ENCODE measurements at regions not wholly inside any gene's neighbourhood (a gene's known extent, or its start where the extent isn't known, plus 50 kb on each side); places are given as distances from the start of the nearest gene placed in this dataset.

GRCh38 chr1:38609166-38610025 is 250.2 kb downstream of the RRAGC start:
- no peak overlapping the region for H3K4me3 ChIP-seq (ENCODE audit: low read depth, low read length)
- TF ChIP-seq, protein P1, sequence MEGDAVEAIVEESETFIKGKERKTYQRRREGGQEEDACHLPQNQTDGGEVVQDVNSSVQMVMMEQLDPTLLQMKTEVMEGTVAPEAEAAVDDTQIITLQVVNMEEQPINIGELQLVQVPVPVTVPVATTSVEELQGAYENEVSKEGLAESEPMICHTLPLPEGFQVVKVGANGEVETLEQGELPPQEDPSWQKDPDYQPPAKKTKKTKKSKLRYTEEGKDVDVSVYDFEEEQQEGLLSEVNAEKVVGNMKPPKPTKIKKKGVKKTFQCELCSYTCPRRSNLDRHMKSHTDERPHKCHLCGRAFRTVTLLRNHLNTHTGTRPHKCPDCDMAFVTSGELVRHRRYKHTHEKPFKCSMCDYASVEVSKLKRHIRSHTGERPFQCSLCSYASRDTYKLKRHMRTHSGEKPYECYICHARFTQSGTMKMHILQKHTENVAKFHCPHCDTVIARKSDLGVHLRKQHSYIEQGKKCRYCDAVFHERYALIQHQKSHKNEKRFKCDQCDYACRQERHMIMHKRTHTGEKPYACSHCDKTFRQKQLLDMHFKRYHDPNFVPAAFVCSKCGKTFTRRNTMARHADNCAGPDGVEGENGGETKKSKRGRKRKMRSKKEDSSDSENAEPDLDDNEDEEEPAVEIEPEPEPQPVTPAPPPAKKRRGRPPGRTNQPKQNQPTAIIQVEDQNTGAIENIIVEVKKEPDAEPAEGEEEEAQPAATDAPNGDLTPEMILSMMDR (IDR thresholded peaks at IDR 0.05; ENCODE audit: insufficient read depth, low read depth, low read length, missing control alignments), result no peak
- DNase-seq (ENCODE audit: low read depth), result no peak

DNA sequence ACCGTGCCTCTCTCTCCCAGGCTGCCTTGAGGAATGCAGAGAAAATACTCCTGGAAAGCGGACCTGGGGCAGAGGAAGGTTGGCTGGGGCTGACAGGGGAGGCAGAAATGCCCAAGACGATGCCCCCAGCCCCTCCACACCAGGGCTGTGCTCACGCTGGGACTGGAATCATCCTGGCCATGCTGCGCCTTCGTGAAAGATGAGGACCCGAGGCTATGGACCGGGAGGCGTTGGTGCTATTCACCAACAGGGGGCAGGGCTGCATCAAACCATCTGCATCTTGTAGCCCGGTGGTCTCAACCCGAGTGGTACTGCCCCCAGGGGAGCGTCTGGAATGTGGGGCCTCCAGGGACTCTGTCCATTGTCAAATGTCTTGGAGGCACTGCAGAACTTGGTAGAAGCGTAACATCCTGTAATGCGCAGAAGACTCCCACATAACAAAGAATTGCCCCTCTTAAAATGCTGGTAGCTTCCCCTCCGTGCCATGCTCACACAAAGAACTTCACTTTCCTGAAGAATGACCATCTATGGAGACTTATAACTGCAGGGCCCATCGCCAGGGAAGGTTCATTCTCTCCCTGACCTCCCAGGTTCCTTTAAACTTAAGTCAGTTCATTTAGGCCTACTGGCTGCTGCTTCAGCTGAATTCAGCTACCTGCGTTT is 251.2 kb downstream of the RRAGC start:
- peak; percentile 45 for DNase-seq (ENCODE audit: low read depth)
- TF ChIP-seq, protein P1 (IDR thresholded peaks at IDR 0.05; ENCODE audit: insufficient read depth, low read depth, low read length, missing control alignments), result peak; percentile 70
- no peak overlapping the region for H3K4me3 ChIP-seq (ENCODE audit: low read depth, low read length)

DNA sequence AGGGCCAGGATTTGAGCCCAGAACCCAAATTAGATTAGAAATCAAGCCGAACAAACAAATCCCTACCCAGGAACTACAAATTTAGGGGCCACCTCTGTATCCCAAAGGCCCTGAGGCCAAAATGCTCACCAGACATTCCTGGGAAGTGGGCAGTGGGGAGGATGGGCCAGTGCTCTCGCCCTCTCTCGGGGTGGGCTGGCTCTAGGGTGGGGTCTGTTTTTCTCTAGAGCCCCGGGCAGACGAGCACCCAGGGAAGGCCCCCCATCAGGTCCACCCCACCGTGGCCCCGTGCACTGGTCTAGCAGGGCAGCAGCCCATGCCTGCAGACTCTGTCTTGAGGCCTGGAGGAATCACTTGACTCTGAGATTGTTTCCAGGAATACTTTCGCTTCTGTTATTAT is 252.0 kb downstream of the RRAGC start:
- DNase-seq (ENCODE audit: low read depth), result no peak
- TF ChIP-seq, protein P1 (IDR thresholded peaks at IDR 0.05; ENCODE audit: insufficient read depth, low read depth, low read length, missing control alignments), result no peak
- H3K4me3 ChIP-seq (ENCODE audit: low read depth, low read length), result no peak overlapping the region

DNA sequence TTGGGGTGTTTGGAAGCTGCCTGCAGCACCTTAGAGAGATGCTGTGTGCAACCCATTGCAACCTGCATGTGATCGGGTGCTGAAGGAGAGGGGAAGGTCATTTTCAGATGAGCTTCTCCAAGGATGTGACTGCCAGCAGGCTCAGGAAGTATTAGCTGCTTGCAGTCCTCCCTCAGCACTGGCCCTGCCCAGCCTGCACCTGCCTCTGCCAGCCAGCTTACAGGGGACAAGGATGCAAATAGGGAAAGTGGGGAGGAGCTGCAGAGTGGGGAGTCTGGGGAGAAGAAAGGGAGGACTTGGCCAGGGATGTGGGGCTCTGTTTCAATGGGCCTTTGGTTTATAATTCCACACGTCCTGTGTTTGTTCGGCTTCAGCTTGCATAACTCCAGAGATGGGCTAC is 254.5 kb downstream of the RRAGC start:
- TF ChIP-seq, protein P1 (IDR thresholded peaks at IDR 0.05; ENCODE audit: insufficient read depth, low read depth, low read length, missing control alignments), result no peak
- no peak overlapping the region for H3K4me3 ChIP-seq (ENCODE audit: low read depth, low read length)
- no peak for DNase-seq (ENCODE audit: low read depth)

DNA sequence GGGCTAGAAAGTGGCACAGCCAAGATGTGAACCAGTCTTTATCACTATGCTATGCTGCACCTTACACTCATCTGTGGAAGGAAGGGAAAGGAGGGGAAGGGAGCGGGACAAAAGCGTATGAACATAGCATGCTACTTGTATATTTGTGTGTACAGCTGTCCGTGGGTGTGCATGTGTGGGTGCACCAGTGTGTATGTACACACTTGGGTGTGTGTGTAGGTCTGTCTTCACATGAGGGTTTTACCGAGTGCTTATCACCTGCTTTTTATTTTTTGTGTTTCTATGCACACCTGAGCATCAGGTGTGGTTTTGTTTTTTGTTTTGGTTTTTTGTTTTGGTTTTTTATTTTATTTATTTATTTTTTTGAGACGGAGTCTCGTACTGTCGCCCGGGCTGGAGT is 255.7 kb downstream of the RRAGC start:
- no peak for DNase-seq (ENCODE audit: low read depth)
- TF ChIP-seq, protein P1 (IDR thresholded peaks at IDR 0.05; ENCODE audit: insufficient read depth, low read depth, low read length, missing control alignments), result no peak
- no peak overlapping the region for H3K4me3 ChIP-seq (ENCODE audit: low read depth, low read length)

GRCh38 chr1:38600905-38601304 is 258.7 kb downstream of the RRAGC start:
- DNase-seq (ENCODE audit: low read depth), result no peak
- TF ChIP-seq, protein P1 (IDR thresholded peaks at IDR 0.05; ENCODE audit: insufficient read depth, low read depth, low read length, missing control alignments), result no peak

More at GRCh38 chr1:38600905-38601304, 258.7 kb downstream of the RRAGC start:
- H3K4me3 ChIP-seq (ENCODE audit: low read depth, low read length), result no peak overlapping the region

Measured in GM12865 (cell line).